ENCODE measurements at regions not wholly inside any gene's neighbourhood (a gene's known extent, or its start where the extent isn't known, plus 50 kb on each side); places are given as distances from the start of the nearest gene placed in this dataset.

DNA sequence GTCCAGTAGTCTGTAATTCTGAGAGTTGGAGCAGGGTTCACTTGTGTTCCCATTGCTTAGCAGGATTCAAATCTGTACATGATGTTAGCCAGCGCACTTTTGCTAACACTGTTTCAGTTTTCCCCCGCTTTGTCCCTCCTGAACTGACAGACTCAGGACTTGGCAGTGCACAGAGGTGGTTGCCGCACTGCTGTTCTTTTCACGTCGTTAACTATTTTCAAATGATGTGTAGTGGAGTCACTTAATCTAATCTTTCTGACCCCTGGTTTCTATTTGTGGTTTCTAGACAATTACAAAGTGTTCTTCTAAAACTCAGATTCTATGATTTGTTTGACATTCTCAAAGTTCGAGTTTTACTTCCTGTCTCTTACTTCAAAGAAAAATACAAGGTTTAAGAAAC lies 234.5 kb downstream of the RBM43 start:
- Histone ChIP-seq H3K9me3 (ENCODE audit: control insufficient read depth, insufficient read depth, low read depth, low read length) (no peaks in the 10 kb centered on the region), H3K4me3 (ENCODE audit: low read depth, low read length) (no peak overlapping the region), H3K27ac (ENCODE audit: extremely low read depth, low read depth, low read length) (no peak overlapping the region), H3K36me3 (ENCODE audit: control insufficient read depth in 2 of 2, insufficient read depth in 1 of 2, low read length in 2 of 2) (no peaks in the 10 kb centered on the region), H3K4me1 (ENCODE audit: control insufficient read depth, insufficient read depth, low read length) (no peaks in the 10 kb centered on the region)
- ChIA-PET CTCF (no interaction called here), POLR2A (no interaction called here)
- TF ChIP-seq ZNF138 (tag by site-specific recombination; IDR thresholded peaks at IDR 0.05; ENCODE audit: borderline replicate concordance): no peak
- TF ChIP-seq, protein P1, sequence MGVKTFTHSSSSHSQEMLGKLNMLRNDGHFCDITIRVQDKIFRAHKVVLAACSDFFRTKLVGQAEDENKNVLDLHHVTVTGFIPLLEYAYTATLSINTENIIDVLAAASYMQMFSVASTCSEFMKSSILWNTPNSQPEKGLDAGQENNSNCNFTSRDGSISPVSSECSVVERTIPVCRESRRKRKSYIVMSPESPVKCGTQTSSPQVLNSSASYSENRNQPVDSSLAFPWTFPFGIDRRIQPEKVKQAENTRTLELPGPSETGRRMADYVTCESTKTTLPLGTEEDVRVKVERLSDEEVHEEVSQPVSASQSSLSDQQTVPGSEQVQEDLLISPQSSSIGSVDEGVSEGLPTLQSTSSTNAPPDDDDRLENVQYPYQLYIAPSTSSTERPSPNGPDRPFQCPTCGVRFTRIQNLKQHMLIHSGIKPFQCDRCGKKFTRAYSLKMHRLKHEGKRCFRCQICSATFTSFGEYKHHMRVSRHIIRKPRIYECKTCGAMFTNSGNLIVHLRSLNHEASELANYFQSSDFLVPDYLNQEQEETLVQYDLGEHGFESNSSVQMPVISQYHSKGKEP (tag by site-specific recombination; IDR thresholded peaks at IDR 0.05): no peak
- TF ChIP-seq ZNF146 (tag by site-specific recombination; IDR thresholded peaks at IDR 0.05): no peak
- no peak for TF ChIP-seq ZNF624 (tag by site-specific recombination; IDR thresholded peaks at IDR 0.05)
- no peak for TF ChIP-seq ZBTB10 (tag by site-specific recombination; IDR thresholded peaks at IDR 0.05)
- TF ChIP-seq ZNF830 (tag by site-specific recombination; IDR thresholded peaks at IDR 0.05; ENCODE audit: low read depth): no peak
- TF ChIP-seq OSR2 (tag by site-specific recombination; IDR thresholded peaks at IDR 0.05): no peak
- no peak for TF ChIP-seq ZNF510 (tag by site-specific recombination; IDR thresholded peaks at IDR 0.05; ENCODE audit: insufficient replicate concordance)
- no peak for TF ChIP-seq ZNF341 (tag by site-specific recombination; IDR thresholded peaks at IDR 0.05; ENCODE audit: low read depth)
- TF ChIP-seq GLI2 (tag by site-specific recombination; IDR thresholded peaks at IDR 0.05; ENCODE audit: borderline replicate concordance, low read depth): no peak
- TF ChIP-seq, protein P2, sequence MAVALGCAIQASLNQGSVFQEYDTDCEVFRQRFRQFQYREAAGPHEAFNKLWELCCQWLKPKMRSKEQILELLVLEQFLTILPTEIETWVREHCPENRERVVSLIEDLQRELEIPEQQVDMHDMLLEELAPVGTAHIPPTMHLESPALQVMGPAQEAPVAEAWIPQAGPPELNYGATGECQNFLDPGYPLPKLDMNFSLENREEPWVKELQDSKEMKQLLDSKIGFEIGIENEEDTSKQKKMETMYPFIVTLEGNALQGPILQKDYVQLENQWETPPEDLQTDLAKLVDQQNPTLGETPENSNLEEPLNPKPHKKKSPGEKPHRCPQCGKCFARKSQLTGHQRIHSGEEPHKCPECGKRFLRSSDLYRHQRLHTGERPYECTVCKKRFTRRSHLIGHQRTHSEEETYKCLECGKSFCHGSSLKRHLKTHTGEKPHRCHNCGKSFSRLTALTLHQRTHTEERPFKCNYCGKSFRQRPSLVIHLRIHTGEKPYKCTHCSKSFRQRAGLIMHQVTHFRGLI (tag by site-specific recombination; IDR thresholded peaks at IDR 0.05): no peak
- TF ChIP-seq ZNF660 (tag by site-specific recombination; IDR thresholded peaks at IDR 0.05): no peak
- TF ChIP-seq ZNF221 (tag by site-specific recombination; IDR thresholded peaks at IDR 0.05; ENCODE audit: borderline replicate concordance): no peak
- TF ChIP-seq ZBTB1 (tag by site-specific recombination; IDR thresholded peaks at IDR 0.05): no peak
- TF ChIP-seq, protein P3, sequence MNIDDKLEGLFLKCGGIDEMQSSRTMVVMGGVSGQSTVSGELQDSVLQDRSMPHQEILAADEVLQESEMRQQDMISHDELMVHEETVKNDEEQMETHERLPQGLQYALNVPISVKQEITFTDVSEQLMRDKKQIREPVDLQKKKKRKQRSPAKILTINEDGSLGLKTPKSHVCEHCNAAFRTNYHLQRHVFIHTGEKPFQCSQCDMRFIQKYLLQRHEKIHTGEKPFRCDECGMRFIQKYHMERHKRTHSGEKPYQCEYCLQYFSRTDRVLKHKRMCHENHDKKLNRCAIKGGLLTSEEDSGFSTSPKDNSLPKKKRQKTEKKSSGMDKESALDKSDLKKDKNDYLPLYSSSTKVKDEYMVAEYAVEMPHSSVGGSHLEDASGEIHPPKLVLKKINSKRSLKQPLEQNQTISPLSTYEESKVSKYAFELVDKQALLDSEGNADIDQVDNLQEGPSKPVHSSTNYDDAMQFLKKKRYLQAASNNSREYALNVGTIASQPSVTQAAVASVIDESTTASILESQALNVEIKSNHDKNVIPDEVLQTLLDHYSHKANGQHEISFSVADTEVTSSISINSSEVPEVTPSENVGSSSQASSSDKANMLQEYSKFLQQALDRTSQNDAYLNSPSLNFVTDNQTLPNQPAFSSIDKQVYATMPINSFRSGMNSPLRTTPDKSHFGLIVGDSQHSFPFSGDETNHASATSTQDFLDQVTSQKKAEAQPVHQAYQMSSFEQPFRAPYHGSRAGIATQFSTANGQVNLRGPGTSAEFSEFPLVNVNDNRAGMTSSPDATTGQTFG (tag by site-specific recombination; IDR thresholded peaks at IDR 0.05; ENCODE audit: borderline replicate concordance): no peak
- TF ChIP-seq RBAK (tag by site-specific recombination; IDR thresholded peaks at IDR 0.05): no peak
- TF ChIP-seq ZNF561 (tag by site-specific recombination; IDR thresholded peaks at IDR 0.05; ENCODE audit: borderline replicate concordance): no peak
- TF ChIP-seq, protein P4, sequence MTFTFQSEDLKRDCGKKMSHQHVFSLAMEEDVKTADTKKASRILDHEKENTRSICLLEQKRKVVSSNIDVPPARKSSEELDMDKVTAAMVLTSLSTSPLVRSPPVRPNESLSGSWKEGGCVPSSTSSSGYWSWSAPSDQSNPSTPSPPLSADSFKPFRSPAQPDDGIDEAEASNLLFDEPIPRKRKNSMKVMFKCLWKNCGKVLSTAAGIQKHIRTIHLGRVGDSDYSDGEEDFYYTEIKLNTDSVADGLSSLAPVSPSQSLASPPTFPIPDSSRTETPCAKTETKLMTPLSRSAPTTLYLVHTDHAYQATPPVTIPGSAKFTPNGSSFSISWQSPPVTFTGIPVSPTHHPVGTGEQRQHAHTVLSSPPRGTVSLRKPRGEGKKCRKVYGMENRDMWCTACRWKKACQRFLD (tag by site-specific recombination; IDR thresholded peaks at IDR 0.05): no peak

Measured in HEK293 (cell line).